ENCODE measurements at regions not wholly inside any gene's neighbourhood (a gene's known extent, or its start where the extent isn't known, plus 50 kb on each side); places are given as distances from the start of the nearest gene placed in this dataset.
"Not testable (repeated sequence)": the region's sequence is repeated elsewhere in the genome, so short reads cannot be mapped to it uniquely, and the experiment has no call there.

GRCh38 chr6:50962213-50962759 lies 143.6 kb downstream of the TFAP2B start:
- no peak for DNase-seq (ENCODE audit: low spot score)

- DNase-seq (ENCODE audit: low spot score): no peak
Observed at GRCh38 chr6:50963952-50964351, 145.3 kb downstream of the TFAP2B start.

- no peak for DNase-seq (ENCODE audit: low spot score)
Observed at GRCh38 chr6:50965495-50965894, 146.8 kb downstream of the TFAP2B start.

- no peak for DNase-seq (ENCODE audit: low spot score)
Observed at GRCh38 chr6:50966532-50966931, 147.9 kb downstream of the TFAP2B start.

GRCh38 chr6:50966986-50967385 lies 148.3 kb downstream of the TFAP2B start:
- DNase-seq (ENCODE audit: low spot score): no peak

GRCh38 chr6:50968246-50968645 lies 149.6 kb downstream of the TFAP2B start:
- not testable (repeated sequence) for DNase-seq (ENCODE audit: low spot score)

- DNase-seq (ENCODE audit: low spot score): no peak
Observed at GRCh38 chr6:50970908-50971307, 152.2 kb downstream of the TFAP2B start.

- DNase-seq (ENCODE audit: low spot score): no peak
Observed at GRCh38 chr6:50973464-50973863, 154.8 kb downstream of the TFAP2B start.

- no peak for DNase-seq (ENCODE audit: low spot score)
Observed at GRCh38 chr6:50974319-50974718, 155.6 kb downstream of the TFAP2B start.

GRCh38 chr6:50975216-50975615 lies 156.5 kb downstream of the TFAP2B start:
- no peak for DNase-seq (ENCODE audit: low spot score)

- no peak for DNase-seq (ENCODE audit: low spot score)
Observed at GRCh38 chr6:50976907-50977306, 158.2 kb downstream of the TFAP2B start.

- no peak for DNase-seq (ENCODE audit: low spot score)
Observed at GRCh38 chr6:50977796-50978195, 159.1 kb downstream of the TFAP2B start.

- no peak for DNase-seq (ENCODE audit: low spot score)
Observed at GRCh38 chr6:50978380-50979170, 159.9 kb downstream of the TFAP2B start.

- DNase-seq (ENCODE audit: low spot score): no peak
Observed at GRCh38 chr6:50979171-50979525, 160.5 kb downstream of the TFAP2B start.

- DNase-seq (ENCODE audit: low spot score): no peak
Observed at GRCh38 chr6:50984135-50984534, 165.5 kb downstream of the TFAP2B start.

- DNase-seq (ENCODE audit: low spot score): no peak
Observed at GRCh38 chr6:50986319-50986718, 167.6 kb downstream of the TFAP2B start.

GRCh38 chr6:50989123-50989522 lies 170.5 kb downstream of the TFAP2B start:
- DNase-seq (ENCODE audit: low spot score): no peak

GRCh38 chr6:50990750-50991446 lies 172.2 kb downstream of the TFAP2B start:
- DNase-seq (ENCODE audit: low spot score): peak; percentile 13

- no peak for DNase-seq (ENCODE audit: low spot score)
Observed at GRCh38 chr6:50992232-50992631, 173.6 kb downstream of the TFAP2B start.

- no peak for DNase-seq (ENCODE audit: low spot score)
Observed at GRCh38 chr6:50992704-50993625, 174.3 kb downstream of the TFAP2B start.

GRCh38 chr6:50993941-50994720 lies 175.5 kb downstream of the TFAP2B start:
- no peak for DNase-seq (ENCODE audit: low spot score)
